Parathyroid adenoma (tissue), 2 donors: ENCODE measurements at regions not wholly inside any gene's neighbourhood (a gene's known extent, or its start where the extent isn't known, plus 50 kb on each side); places are given as distances from the start of the nearest gene placed in this dataset.
"Not testable (repeated sequence)": the region's sequence is repeated elsewhere in the genome, so short reads cannot be mapped to it uniquely, and the experiment has no call there.

Experiments
- H2AFZ ChIP-seq: fragments of 300-600 bp; sonication (generic); one replicate; pipeline ENCODE4 v1.7.0; 2017; ENCODE audit warnings: antibody characterized with exemption, mild to moderate bottlenecking
- H3K27ac ChIP-seq: fragments of 300-600 bp; sonication (generic); one replicate; pipeline ENCODE4 v1.7.0; 2017
- H3K27me3 ChIP-seq: fragments of 300-600 bp; sonication (generic); one replicate; pipeline ENCODE4 v1.7.0; 2017; ENCODE audit warnings: low read length; ENCODE audit not compliant: control insufficient read depth, insufficient read depth
- H3K36me3 ChIP-seq: fragments of 300-600 bp; sonication (generic); one replicate; pipeline ENCODE4 v1.7.0; 2017; ENCODE audit warnings: low read length; ENCODE audit not compliant: control insufficient read depth, insufficient read depth
- H3K4me1 ChIP-seq: fragments of 300-600 bp; sonication (generic); one replicate; pipeline ENCODE4 v1.7.0; 2017; ENCODE audit warnings: control low read depth
- H3K4me2 ChIP-seq: fragments of 300-600 bp; sonication (generic); one replicate; pipeline ENCODE4 v1.7.0; 2017; ENCODE audit warnings: low read length
- H3K4me3 ChIP-seq: fragments of 300-600 bp; sonication (generic); one replicate; pipeline ENCODE4 v1.7.0; 2017; ENCODE audit warnings: low read depth, low read length
- H3K79me2 ChIP-seq: fragments of 300-600 bp; sonication (generic); one replicate; pipeline ENCODE4 v1.7.0; 2017; ENCODE audit warnings: control low read depth
- H3K9ac ChIP-seq: fragments of 300-600 bp; sonication (generic); one replicate; pipeline ENCODE4 v1.7.0; 2017; ENCODE audit warnings: mild to moderate bottlenecking
- H3K9me3 ChIP-seq: fragments of 300-600 bp; sonication (generic); one replicate; pipeline ENCODE4 v1.7.0; 2017; ENCODE audit warnings: low read length; ENCODE audit not compliant: control insufficient read depth
- TF ChIP-seq, protein P1 (sequence below): fragments of 300-600 bp; sonication (generic); IDR thresholded peaks from one replicate; pipeline ENCODE4 v1.7.0; 2017; ENCODE audit warnings: antibody characterized with exemption, mild to moderate bottlenecking
- donor health status: primary hyperparathyroidism.

GRCh38 chr7:37571806-37572205, 111.8 kb upstream of the GPR141 start:
- no peaks in the 10 kb centered on the region for H3K36me3 ChIP-seq
- H3K27ac ChIP-seq = no peak overlapping the region
- H3K9ac ChIP-seq = no peak overlapping the region
- H3K79me2 ChIP-seq = no peaks in the 10 kb centered on the region
- TF ChIP-seq, protein P1, sequence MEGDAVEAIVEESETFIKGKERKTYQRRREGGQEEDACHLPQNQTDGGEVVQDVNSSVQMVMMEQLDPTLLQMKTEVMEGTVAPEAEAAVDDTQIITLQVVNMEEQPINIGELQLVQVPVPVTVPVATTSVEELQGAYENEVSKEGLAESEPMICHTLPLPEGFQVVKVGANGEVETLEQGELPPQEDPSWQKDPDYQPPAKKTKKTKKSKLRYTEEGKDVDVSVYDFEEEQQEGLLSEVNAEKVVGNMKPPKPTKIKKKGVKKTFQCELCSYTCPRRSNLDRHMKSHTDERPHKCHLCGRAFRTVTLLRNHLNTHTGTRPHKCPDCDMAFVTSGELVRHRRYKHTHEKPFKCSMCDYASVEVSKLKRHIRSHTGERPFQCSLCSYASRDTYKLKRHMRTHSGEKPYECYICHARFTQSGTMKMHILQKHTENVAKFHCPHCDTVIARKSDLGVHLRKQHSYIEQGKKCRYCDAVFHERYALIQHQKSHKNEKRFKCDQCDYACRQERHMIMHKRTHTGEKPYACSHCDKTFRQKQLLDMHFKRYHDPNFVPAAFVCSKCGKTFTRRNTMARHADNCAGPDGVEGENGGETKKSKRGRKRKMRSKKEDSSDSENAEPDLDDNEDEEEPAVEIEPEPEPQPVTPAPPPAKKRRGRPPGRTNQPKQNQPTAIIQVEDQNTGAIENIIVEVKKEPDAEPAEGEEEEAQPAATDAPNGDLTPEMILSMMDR = no peak
- H3K4me3 ChIP-seq = no peak overlapping the region
- H3K27me3 ChIP-seq = no peaks in the 10 kb centered on the region
- no peaks in the 10 kb centered on the region for H3K4me1 ChIP-seq
- H3K4me2 ChIP-seq = no peak overlapping the region
- no peaks in the 10 kb centered on the region for H3K9me3 ChIP-seq
- H2AFZ ChIP-seq = no peak overlapping the region

DNA sequence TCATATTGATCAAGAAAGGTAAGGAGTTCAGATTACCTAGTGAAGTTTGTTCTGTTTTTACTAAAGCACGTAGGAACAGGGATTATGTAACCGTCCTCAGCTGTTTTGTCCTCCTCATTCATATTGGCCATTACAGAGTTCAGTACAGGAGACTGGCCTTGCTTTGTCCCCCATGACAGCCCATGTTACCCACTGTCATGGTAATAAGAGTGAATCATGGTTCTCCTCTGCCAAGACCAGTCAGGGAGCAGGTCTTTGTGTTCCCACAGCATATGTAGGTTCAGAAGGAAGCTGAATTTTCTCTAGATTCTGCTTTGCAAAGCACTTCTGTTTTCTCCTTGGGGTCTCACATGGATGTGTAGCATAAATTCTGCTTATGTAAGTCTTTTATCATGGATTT, 106.2 kb upstream of the GPR141 start:
- no peaks in the 10 kb centered on the region for H3K4me1 ChIP-seq
- TF ChIP-seq, protein P1 = no peak

DNA sequence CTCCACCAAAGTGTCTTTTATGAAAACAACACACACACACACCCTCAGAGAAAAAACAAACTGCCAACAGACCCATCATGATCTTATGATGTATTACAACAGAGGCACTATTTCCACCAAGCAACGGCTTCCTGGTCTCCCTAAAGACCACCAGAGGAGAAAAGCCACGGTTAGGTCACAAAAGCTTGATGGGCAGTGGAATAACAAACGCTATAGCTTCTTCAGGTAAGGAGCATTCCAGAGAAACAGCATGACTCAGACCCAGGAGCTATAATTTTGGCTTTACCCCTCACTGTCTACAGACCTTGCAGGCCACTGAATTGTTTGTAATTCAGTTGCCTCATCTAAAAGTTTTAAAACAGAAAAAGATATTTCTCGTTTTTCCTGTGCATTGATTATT, 105.7 kb upstream of the GPR141 start:
- Histone ChIP-seq H3K27ac (no peak overlapping the region), H3K9me3 (no peaks in the 10 kb centered on the region), H3K27me3 (no peaks in the 10 kb centered on the region), H3K79me2 (no peaks in the 10 kb centered on the region), H3K9ac (no peak overlapping the region), H3K4me2 (no peak overlapping the region), H2AFZ (no peak overlapping the region), H3K4me1 (no peaks in the 10 kb centered on the region), H3K4me3 (no peak overlapping the region), H3K36me3 (no peaks in the 10 kb centered on the region)
- TF ChIP-seq, protein P1 = no peak

More for the DNA sequence above, 106.2 kb upstream of the GPR141 start:
- Histone ChIP-seq H3K4me3 (no peak overlapping the region), H3K79me2 (no peaks in the 10 kb centered on the region), H3K4me2 (no peak overlapping the region), H3K9ac (no peak overlapping the region), H3K9me3 (no peaks in the 10 kb centered on the region), H3K36me3 (no peaks in the 10 kb centered on the region), H2AFZ (no peak overlapping the region), H3K27ac (no peak overlapping the region), H3K27me3 (no peaks in the 10 kb centered on the region)

DNA sequence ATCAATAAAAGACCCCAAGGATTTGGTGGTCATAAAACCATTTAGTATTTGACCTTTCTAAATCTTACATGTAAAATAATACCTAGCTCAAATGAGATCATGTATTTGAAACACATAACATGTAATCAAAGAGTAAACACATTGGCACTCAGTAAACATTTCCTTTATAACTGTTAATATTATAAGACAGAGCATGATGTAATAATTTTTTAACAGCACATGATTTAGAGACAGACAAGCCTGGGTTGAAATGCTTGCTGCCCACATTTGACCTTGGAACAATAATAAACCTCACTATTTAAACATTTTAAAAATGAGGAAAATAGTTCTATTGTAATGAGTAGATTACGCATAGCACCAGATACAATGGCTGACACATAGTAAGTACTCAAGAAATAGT, 105.2 kb upstream of the GPR141 start:
- Histone ChIP-seq H3K79me2 (no peaks in the 10 kb centered on the region), H3K9me3 (no peaks in the 10 kb centered on the region), H3K4me2 (no peak overlapping the region), H3K4me1 (no peaks in the 10 kb centered on the region), H2AFZ (no peak overlapping the region), H3K36me3 (no peaks in the 10 kb centered on the region), H3K9ac (no peak overlapping the region), H3K27ac (no peak overlapping the region), H3K4me3 (no peak overlapping the region), H3K27me3 (no peaks in the 10 kb centered on the region)
- TF ChIP-seq, protein P1 = no peak

DNA sequence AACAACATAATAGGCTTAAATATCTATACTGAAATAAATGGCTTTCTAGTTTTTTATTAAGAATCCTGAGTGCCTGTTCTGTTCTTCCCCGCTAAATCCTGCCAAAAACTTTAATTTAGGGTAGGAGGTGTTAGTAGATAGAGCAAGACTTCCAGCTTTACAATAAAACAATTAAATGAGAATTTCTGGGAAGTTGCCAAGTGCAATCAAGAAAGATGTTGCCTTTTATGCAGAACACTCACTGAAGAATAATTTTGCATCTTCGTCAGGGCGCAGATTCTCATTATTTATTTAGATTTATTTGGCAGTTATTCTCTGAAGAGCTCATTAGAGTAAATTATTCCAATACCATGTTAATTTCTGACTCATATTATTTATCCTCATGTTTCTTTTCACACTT, 103.2 kb upstream of the GPR141 start:
- no peak overlapping the region for H2AFZ ChIP-seq
- H3K36me3 ChIP-seq = no peaks in the 10 kb centered on the region
- H3K4me2 ChIP-seq = no peak overlapping the region
- H3K4me3 ChIP-seq = no peak overlapping the region
- no peak overlapping the region for H3K27ac ChIP-seq
- H3K4me1 ChIP-seq = no peaks in the 10 kb centered on the region
- no peaks in the 10 kb centered on the region for H3K27me3 ChIP-seq
- H3K9ac ChIP-seq = no peak overlapping the region
- H3K9me3 ChIP-seq = no peaks in the 10 kb centered on the region
- TF ChIP-seq, protein P1 = no peak
- no peaks in the 10 kb centered on the region for H3K79me2 ChIP-seq

DNA sequence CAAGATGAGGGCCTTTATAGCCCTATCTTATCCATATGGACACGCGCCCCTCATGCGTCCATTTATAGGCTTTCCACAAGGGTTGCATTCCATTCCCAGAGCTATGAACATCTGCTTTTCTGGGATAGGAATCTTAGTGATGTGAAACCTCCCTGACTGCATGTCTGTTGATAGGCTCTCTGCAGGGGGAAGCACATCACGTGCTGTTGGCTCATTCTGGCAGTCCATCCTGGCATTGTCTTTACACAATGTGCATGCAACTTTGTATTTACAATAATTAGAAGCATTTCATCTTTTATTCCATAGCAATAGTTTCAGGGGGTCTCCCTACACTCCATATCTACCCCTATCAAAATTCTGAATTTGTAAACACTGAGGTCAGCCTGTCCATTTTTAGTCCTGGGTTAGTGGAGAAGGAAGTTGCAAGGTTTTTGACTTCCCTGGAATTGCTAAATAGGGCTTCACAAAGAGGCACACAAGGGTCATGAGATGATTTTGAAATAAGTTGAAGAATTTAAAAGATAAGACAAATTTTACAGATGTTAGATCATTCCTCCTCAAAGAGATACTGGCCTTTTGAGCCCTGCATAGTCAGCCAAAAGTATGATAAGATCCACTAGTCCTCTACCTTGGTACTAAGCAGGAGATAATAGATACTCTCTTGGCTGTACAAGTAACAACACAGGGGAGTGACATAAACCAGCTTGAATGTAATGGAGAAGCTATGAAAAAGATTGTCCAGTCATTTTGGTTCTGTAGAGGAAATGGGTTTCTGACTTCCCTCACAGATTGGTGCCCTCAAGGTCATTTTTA, 98.7 kb upstream of the GPR141 start:
- not testable (repeated sequence) for H3K27me3 ChIP-seq, H3K4me3 ChIP-seq, H3K9ac ChIP-seq, H3K4me1 ChIP-seq, H2AFZ ChIP-seq, H3K9me3 ChIP-seq, H3K4me2 ChIP-seq, H3K27ac ChIP-seq, H3K79me2 ChIP-seq, H3K36me3 ChIP-seq
